NOMO-1 treated with dmso at 0.1 percent for 144 hours (cell line): ENCODE measurements at regions not wholly inside any gene's neighbourhood (a gene's known extent, or its start where the extent isn't known, plus 50 kb on each side); places are given as distances from the start of the nearest gene placed in this dataset.
"Not testable (repeated sequence)": the region's sequence is repeated elsewhere in the genome, so short reads cannot be mapped to it uniquely, and the experiment has no call there.

Experiments used
- DNase-seq: peaks from one replicate; lab custom pipeline; 2025; ENCODE audit not compliant: unreplicated experiment; lab: John Stamatoyannopoulos, UW

DNA sequence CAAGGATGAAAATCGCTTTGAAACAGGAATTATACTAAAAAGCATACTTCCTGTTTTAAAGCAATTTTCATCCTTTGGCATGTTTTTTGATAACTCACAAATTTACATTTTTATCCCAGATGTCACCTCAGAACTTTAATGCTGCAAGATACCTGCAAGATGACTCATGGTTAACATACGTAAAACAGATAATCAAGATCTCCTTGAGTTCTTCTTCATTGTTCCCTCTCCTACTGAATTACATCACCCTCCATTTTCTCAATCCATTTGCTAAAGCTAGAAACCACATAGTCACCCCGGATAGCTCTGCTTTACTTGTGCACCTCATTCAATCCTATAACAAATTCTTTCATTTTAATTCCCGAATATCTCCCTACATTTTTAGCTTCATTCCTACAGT, 1114.2 kb downstream of the PLA2G4A start:
- DNase-seq, result no peak

- DNase-seq, result no peak
Measured at GRCh38 chr1:187943606-187944403, 1115.1 kb downstream of the PLA2G4A start.

DNA sequence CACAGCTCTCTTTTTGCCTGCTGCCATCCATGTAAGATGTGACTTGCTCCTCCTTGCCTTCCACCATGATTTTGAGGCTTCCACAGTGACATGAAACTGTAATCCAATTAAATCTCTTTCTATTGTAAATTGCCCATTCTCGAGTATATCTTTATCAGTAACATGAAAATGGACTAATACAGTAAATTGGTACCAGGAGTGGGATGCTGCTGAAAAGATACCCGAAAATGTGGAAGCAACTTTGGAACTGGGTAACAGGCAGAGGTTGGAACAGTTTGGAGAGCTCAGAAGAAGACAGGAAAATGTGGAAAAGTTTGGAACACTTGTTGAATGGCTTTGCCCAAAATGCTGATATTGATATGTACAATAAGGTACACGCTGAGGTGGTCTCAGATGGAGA, 1117.9 kb downstream of the PLA2G4A start:
- DNase-seq, result not testable (repeated sequence)

- DNase-seq, result no peak
Measured at GRCh38 chr1:187947359-187947758, 1118.6 kb downstream of the PLA2G4A start.

DNA sequence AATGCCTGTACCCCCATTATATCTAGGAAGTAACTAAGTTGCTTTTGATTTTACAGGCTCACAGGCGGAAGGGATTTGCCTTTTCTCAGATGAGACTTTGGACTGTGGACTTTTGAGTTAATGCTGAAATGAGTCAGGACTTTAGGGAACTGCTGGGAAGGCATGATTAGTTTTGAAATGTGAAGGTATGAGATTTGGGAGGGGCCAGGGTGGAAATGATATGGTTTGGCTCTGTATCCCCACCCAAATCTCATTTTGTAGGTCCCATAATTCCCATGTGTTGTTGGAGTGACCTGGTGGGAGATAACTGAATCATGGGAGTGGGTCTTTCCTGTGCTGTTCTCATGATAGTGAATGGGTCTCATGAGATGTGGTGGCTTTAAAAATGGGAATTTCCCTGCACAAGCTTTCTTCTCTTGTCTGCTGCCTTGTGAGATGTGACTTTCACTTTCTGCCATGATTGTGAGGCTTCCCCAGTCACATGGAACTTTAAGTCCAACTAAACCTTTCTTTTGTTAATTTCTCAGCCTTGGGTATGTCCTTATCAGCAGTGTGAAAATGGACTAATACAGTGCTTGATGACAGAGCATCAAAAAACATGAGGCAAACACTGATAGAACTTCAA, 1119.5 kb downstream of the PLA2G4A start:
- DNase-seq, result no peak

- DNase-seq, result no peak
Measured at GRCh38 chr1:187949567-187949966, 1120.8 kb downstream of the PLA2G4A start.

DNA sequence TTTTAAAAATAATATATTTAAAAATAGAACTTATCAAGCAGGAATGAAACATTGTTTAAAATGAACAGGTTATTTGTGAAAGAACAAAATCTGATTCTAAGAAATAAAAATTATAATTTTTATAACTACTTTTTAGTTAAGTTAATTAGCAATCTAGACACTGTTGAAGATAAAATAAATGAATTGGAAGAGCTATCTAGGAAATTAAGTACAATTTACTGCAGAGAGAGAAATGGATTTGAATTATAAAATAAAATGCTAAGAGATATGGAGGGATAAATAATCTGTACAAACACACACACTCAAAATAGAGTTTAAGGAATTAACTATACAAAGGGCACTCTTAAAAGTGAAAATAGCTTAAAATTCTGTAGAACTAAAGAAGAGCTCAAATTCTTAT, 1123.1 kb downstream of the PLA2G4A start:
- DNase-seq, result no peak

- no peak for DNase-seq
Measured at GRCh38 chr1:187952446-187952845, 1123.7 kb downstream of the PLA2G4A start.

GRCh38 chr1:187956975-187957374, 1128.2 kb downstream of the PLA2G4A start:
- no peak for DNase-seq

- no peak for DNase-seq
Measured at GRCh38 chr1:187958207-187958606, 1129.5 kb downstream of the PLA2G4A start.

DNA sequence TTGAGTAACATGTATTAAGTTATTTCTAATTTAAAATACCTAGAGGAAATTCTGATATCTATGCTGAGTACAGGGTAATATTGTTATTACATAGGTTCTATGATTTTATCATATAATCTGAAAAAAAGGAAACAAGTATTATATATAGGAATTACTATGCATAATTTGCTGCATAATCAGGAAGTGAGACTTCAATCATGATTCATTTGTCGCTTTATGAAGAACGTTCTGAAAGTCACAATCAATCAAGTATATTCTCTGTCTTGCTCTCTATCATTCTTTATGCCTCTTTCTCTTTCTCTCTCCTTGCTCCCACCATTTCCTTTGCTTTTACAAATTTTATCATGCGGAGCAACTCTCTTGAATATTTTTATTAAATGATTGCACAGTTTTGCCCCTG, 1130.3 kb downstream of the PLA2G4A start:
- no peak for DNase-seq

DNA sequence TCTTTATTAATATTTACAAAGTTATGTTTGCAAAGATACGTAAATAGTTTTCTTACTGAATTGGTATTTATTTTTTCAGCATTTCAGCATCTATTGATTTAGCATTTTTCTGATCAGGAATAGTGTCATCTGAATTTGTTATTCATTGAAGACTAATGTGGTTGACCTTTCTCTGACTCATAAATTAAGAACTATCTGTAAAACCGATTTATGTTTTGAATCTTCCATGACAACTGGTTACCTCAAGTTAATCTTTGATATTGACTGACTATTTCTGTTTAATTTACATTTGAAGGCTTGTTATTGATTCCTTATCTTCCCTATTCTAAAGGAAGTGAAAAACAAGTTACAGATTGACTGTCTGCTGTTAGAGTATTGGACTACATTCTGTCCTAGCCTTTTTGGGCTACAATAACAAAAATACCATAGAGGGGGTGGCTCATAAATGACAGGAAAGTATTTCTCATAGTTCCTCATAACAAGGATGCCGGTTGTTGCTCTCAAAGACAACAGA, 1131.4 kb downstream of the PLA2G4A start:
- DNase-seq, result no peak

DNA sequence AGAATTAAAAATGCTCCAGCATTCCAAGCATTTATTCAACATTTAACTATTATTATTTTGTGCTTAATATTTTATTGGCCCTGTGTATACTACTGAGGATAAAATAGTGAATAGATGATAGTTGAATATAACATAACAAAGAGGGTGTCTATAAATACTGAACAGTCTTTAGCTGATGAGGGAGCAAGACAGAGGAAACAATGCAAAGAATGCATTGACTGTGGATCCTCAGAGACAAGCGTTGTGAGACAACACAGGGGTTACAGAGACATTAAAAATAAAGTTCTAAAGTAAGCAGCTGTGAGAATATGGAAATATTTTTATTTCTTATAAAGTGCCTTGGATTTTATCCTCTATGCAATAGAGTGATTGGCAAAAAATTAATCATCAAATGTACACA, 1133.1 kb downstream of the PLA2G4A start:
- DNase-seq, result no peak

DNA sequence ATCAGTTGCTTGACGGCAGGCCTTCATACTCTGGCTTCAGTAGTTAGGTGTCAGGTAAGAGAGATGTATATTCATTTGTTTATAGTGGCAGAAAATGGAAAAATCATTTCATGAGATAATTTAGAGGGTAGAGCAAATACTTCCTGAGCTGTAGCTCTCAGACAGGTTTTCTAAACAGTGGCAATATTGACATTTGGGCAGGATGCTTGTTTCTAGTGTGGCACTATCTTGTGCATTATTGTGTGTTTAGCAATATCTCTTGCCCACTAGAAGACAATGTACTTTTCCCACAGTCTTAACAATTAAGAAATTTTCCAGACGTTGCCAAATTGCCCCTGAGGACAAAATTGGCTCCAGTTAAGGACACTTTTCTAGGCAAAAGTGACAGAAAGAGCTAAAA, 1143.1 kb downstream of the PLA2G4A start:
- no peak for DNase-seq

DNA sequence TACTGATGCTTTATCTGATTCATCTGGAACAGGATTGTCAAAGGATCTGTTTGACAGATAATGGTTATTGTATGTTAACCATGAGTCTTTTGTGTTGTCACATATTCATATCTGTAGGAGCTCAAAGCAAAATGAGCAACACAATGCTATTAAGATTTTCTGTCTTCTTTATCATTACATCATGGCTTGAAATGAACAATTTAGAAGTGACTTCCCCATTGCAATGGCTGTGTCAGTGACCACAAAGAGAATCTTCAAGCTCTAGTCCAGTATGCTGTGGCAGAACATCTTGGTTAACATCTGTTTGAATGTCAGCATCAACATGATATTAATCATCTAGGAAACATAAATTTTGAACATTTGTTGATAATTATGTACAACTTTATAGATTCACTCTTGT, 1148.5 kb downstream of the PLA2G4A start:
- DNase-seq, result no peak

GRCh38 chr1:187985145-187985896, 1156.6 kb downstream of the PLA2G4A start:
- DNase-seq, result no peak

- DNase-seq, result no peak
Measured at GRCh38 chr1:187985897-187986654, 1157.3 kb downstream of the PLA2G4A start.

DNA sequence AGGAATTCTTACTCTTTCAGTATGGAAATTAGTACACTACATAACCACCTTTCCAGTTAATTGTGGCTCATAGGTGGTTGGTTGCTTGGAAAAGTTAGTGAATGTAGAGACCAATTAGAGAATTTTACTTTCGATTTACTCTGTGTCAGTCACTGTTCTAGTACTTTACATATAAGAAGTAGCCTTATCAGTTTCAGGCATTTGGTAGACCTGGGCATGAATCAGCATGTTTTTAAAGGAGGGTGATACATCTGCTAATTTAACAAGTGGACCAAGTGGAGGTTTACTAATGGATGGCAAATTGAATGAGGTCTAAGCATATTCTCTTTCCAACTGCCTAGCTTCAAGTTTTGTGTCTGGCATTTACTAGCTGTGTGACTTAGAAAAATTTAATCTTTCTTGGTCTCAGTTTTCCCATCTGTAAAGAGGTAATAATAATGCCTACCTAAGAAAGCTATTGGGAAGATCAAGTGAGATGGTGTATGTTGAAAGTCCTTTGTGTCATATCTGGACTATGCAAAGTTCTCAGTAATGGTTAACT, 1158.6 kb downstream of the PLA2G4A start:
- no peak for DNase-seq

DNA sequence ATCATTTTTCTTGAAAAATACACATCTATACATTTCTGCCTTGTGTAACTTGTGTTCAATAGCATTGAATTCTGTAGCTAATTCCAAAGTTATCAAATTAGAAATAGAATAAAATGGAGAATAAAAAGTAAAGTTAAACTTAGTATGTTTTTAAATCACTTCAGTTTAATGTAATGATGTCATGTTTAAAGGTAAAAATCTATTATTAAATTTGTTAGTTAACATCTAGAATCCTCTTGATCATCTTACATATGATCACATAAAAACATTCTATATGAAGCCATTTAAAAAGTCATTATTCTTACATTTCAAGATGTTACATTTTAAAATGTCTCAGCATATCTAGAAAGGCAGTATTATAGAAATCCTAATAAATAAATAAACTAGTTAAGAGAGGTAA, 1163.2 kb downstream of the PLA2G4A start:
- DNase-seq, result no peak

DNA sequence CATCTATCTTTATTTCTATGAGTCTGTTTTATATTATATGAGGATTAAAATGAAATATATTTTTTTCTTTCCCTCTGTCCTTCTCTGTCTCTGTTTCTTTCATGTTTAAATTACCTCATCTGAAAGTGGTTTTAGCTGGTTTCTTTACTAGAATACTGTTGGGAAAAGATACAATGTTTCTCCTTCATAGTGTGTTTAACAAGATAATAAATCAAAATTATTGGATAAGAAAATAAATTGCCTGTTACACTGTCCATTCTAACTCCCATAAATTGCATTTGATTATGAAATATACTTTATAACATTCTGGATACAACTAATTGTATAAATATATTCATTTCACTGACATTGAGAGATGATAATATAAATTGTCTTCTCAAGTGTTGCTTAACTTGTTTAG, 1168.0 kb downstream of the PLA2G4A start:
- no peak for DNase-seq

DNA sequence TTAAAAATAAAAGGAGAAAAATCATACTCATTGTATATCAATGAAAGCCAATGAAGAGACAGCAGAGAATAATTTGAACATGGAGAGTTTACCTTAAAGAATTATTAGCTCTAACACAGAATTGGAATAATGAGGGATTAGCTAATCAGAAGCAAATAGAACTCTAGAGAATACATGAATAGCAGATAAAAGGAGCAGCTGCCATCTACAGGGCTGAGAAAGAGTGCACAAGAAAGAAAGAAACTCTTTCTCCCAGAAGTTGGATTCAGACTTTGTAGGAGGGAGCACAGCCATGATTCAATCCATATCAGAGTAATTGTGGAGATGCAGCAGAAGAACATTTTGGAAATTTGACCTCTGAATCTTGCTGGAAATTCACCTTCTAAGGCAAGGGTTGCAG, 1171.2 kb downstream of the PLA2G4A start:
- DNase-seq, result no peak
